SH-SY5Y (cell line): ENCODE measurements at regions not wholly inside any gene's neighbourhood (a gene's known extent, or its start where the extent isn't known, plus 50 kb on each side); places are given as distances from the start of the nearest gene placed in this dataset.

Experiments used
- GATA2 ChIP-seq: IDR thresholded peaks from 2 replicates; pipeline ENCODE4 v1.6.1; 2011; ENCODE audit warnings: mild to moderate bottlenecking, low read depth, low read length
- GATA3 ChIP-seq: IDR thresholded peaks from 2 replicates; pipeline ENCODE4 v1.6.1; 2011; ENCODE audit warnings: low read depth, mild to moderate bottlenecking, low read length, moderate library complexity

DNA sequence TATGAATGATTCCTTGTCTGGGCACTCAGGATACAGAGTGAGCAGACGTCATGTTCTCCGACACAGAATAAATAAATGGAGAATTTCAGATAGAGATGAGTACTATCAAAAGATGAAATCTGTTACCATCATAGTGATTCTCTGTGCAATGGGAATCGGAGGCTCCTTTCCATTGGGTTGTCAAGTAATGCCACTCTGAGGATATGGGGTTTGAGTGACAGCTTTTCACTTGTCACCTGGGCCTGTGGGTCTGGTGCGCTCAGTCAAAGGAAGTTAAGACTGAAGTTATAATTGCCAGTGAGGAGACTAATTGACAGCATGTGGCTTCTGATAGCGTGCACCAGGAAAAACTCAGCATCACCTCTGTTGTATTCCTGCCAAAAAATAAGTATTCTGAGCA is 387.2 kb downstream of the SOX11 start:
- TF ChIP-seq GATA3: no peak
- no peak for TF ChIP-seq GATA2
